ENCODE measurements at regions not wholly inside any gene's neighbourhood (a gene's known extent, or its start where the extent isn't known, plus 50 kb on each side); places are given as distances from the start of the nearest gene placed in this dataset.

- peaks cover 5% of the 10 kb centered on the region for H3K27me3 Mint-ChIP-seq (ENCODE audit: low read depth)
- DNase-seq (ENCODE audit: low spot score in 2 of 2, unreplicated experiment in 2 of 2): no peak
- TF ChIP-seq, protein P1, sequence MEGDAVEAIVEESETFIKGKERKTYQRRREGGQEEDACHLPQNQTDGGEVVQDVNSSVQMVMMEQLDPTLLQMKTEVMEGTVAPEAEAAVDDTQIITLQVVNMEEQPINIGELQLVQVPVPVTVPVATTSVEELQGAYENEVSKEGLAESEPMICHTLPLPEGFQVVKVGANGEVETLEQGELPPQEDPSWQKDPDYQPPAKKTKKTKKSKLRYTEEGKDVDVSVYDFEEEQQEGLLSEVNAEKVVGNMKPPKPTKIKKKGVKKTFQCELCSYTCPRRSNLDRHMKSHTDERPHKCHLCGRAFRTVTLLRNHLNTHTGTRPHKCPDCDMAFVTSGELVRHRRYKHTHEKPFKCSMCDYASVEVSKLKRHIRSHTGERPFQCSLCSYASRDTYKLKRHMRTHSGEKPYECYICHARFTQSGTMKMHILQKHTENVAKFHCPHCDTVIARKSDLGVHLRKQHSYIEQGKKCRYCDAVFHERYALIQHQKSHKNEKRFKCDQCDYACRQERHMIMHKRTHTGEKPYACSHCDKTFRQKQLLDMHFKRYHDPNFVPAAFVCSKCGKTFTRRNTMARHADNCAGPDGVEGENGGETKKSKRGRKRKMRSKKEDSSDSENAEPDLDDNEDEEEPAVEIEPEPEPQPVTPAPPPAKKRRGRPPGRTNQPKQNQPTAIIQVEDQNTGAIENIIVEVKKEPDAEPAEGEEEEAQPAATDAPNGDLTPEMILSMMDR (IDR thresholded peaks at IDR 0.05; ENCODE audit: unreplicated experiment): no peak
- peaks cover 21% of the 10 kb centered on the region for H3K9me3 Mint-ChIP-seq
- H3K36me3 Mint-ChIP-seq: peaks cover 1% of the 10 kb centered on the region
- no peak overlapping the region for H3K27ac Mint-ChIP-seq
- no peaks in the 10 kb centered on the region for H3K4me1 Mint-ChIP-seq
- no peak overlapping the region for H3K4me3 Mint-ChIP-seq
Measured at GRCh38 chr6:170483413-170483812, 69.7 kb downstream of the PSMB1 start.

DNA sequence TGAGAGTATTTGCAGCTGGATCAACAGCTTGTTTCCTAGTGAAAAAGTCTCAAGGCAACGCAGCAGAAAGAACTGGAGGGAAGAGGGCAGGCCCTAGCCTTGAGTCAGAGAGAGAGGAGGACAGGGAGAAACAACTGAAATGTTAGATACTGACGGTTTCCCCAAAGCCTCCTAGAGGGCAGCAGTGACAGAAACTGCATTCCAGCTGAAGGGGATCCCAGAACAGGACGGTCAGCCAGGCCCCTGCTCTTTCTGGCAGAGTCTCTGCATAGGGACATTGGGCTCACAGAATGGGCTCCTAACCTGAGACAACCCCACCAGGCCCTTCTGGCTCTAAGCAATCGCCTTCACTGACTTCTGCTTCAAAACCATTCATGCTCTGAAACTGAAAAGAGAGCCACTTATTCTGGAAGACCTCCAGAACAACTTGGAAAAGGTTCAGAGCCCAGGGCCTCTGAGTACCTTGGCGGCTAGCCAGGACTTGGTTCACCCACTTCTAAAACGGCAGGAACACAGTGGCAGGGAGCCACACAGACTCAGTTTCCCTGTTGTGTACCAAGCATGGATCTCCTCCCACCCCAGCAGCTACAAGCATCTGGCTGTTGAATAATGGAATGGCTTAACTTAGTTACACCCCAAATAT lies 72.9 kb downstream of the PSMB1 start:
- DNase-seq (ENCODE audit: low spot score in 2 of 2, unreplicated experiment in 2 of 2): no peak

GRCh38 chr6:170476360-170476759 lies 76.7 kb downstream of the PSMB1 start:
- H3K4me1 Mint-ChIP-seq: no peaks in the 10 kb centered on the region
- TF ChIP-seq, protein P1 (IDR thresholded peaks at IDR 0.05; ENCODE audit: unreplicated experiment): no peak
- H3K27me3 Mint-ChIP-seq (ENCODE audit: low read depth): peaks cover 15% of the 10 kb centered on the region
- no peak overlapping the region for H3K27ac Mint-ChIP-seq
- H3K9me3 Mint-ChIP-seq: peaks cover 4% of the 10 kb centered on the region
- H3K36me3 Mint-ChIP-seq: no peaks in the 10 kb centered on the region
- no peak overlapping the region for H3K4me3 Mint-ChIP-seq
- no peak for DNase-seq (ENCODE audit: low spot score in 2 of 2, unreplicated experiment in 2 of 2)

More for the DNA sequence above, 72.9 kb downstream of the PSMB1 start:
- Mint-ChIP-seq H3K4me1 (no peaks in the 10 kb centered on the region), H3K27ac (no peak overlapping the region), H3K36me3 (peaks cover 1% of the 10 kb centered on the region), H3K9me3 (peaks cover 21% of the 10 kb centered on the region), H3K4me3 (no peak overlapping the region), H3K27me3 (ENCODE audit: low read depth) (no peaks in the 10 kb centered on the region)
- TF ChIP-seq, protein P1 (IDR thresholded peaks at IDR 0.05; ENCODE audit: unreplicated experiment): no peak

- Mint-ChIP-seq H3K4me1 (peaks cover 6% of the 10 kb centered on the region), H3K27me3 (ENCODE audit: low read depth) (peaks cover 15% of the 10 kb centered on the region), H3K36me3 (no peaks in the 10 kb centered on the region), H3K9me3 (no peaks in the 10 kb centered on the region), H3K4me3 (no peak overlapping the region), H3K27ac (no peak overlapping the region)
- DNase-seq (ENCODE audit: low spot score in 2 of 2, unreplicated experiment in 2 of 2): no peak
- TF ChIP-seq, protein P1 (IDR thresholded peaks at IDR 0.05; ENCODE audit: unreplicated experiment): no peak
Measured at GRCh38 chr6:170475118-170475517, 78.0 kb downstream of the PSMB1 start.

GRCh38 chr6:170473801-170474200 lies 79.3 kb downstream of the PSMB1 start:
- no peaks in the 10 kb centered on the region for H3K36me3 Mint-ChIP-seq

More at GRCh38 chr6:170473801-170474200, 79.3 kb downstream of the PSMB1 start:
- Mint-ChIP-seq H3K27ac (no peak overlapping the region), H3K4me3 (no peak overlapping the region), H3K4me1 (peaks cover 6% of the 10 kb centered on the region), H3K27me3 (ENCODE audit: low read depth) (peaks cover 15% of the 10 kb centered on the region), H3K9me3 (no peaks in the 10 kb centered on the region)
- TF ChIP-seq, protein P1 (IDR thresholded peaks at IDR 0.05; ENCODE audit: unreplicated experiment): no peak
- DNase-seq (ENCODE audit: low spot score in 2 of 2, unreplicated experiment in 2 of 2): no peak

Data from mesothelial cell of epicardium (in vitro differentiated cells).